GM12874 (cell line): ENCODE measurements at regions not wholly inside any gene's neighbourhood (a gene's known extent, or its start where the extent isn't known, plus 50 kb on each side); places are given as distances from the start of the nearest gene placed in this dataset.

Source experiments
- TF ChIP-seq, protein P1 (sequence below): IDR thresholded peaks from 2 replicates; pipeline ENCODE4 v1.5.1; 2011; ENCODE audit warnings: low read depth, mild to moderate bottlenecking, control low read depth, low read length, moderate library complexity; ENCODE audit not compliant: insufficient read depth

DNA sequence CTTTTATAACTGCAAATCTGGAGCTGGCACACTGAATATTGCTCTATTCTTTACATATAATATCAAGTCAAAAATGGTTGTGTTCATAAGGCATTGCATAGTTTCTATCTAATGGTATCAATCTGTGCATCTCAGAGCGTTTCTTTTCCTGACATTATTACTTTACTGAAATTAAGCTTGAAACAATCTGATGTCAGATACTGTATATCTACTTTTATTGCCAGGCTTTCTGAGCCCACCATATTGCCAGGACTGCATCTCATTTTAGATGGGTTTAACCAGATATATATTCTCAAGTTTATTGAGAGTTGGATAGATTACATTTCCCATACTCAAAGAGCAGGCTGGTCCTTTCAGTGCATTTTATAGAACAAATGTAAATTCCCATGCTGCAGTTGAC lies 122.7 kb upstream of the MEIS2 start:
- TF ChIP-seq, protein P1, sequence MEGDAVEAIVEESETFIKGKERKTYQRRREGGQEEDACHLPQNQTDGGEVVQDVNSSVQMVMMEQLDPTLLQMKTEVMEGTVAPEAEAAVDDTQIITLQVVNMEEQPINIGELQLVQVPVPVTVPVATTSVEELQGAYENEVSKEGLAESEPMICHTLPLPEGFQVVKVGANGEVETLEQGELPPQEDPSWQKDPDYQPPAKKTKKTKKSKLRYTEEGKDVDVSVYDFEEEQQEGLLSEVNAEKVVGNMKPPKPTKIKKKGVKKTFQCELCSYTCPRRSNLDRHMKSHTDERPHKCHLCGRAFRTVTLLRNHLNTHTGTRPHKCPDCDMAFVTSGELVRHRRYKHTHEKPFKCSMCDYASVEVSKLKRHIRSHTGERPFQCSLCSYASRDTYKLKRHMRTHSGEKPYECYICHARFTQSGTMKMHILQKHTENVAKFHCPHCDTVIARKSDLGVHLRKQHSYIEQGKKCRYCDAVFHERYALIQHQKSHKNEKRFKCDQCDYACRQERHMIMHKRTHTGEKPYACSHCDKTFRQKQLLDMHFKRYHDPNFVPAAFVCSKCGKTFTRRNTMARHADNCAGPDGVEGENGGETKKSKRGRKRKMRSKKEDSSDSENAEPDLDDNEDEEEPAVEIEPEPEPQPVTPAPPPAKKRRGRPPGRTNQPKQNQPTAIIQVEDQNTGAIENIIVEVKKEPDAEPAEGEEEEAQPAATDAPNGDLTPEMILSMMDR: no peak

GRCh38 chr15:37229855-37230619 lies 129.7 kb upstream of the MEIS2 start:
- TF ChIP-seq, protein P1: no peak

DNA sequence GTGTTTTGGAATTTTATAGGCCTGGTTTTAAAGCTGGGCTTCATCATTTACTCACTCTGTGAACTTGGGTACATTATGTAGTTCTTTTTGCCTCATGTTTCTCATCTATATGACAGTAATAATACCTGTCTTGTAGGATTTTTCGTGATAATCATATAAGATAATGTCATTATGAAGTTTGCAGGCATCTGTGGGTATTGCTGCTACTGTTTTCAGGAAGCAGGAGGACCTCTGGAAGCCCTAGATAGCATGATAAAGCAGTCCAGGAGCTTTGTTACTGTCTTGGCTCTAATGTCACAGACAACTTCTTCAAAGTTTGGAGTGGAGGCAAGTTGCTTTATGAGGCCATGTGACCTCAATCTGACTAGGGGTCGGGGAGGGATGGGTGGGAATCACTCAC lies 145.0 kb upstream of the MEIS2 start:
- TF ChIP-seq, protein P1: no peak

DNA sequence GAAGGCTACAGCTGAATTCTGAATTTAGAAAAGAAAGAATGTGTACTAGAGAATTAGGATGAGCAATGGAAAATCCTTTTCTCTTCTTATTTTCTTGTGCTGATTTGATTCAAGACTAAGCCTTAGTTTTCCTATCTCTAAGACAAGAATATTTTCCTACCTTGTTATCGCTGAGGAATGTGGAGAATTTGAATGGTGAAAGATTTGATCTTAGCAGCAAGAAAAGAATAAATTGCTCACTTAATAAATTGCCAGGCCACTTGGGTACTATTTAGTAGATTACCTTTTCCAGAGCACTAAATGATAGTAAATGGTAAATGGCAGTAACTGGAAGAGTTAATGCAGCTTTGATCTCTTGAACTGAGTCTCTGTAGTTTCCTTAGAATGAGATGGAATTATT lies 145.7 kb upstream of the MEIS2 start:
- TF ChIP-seq, protein P1: no peak

DNA sequence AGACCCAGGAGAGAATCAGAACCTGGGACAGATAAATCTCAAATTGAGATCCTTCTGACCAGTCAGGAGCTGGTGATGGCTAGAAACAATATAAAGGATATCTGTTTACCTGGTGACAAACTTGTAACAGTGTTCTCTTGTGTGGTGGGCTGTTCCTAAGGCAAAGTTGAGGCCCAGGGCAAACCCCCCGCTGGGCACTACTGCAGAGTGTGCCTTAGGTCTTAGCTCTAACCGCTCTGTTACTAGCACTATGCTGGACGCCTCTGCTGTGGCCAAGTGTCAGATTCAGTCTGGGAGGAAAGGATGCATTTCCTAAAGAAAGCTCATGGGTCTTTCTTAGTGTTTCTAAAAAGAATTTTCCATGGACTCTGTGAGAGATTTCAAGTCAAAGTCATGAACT lies 146.5 kb upstream of the MEIS2 start:
- TF ChIP-seq, protein P1: no peak

DNA sequence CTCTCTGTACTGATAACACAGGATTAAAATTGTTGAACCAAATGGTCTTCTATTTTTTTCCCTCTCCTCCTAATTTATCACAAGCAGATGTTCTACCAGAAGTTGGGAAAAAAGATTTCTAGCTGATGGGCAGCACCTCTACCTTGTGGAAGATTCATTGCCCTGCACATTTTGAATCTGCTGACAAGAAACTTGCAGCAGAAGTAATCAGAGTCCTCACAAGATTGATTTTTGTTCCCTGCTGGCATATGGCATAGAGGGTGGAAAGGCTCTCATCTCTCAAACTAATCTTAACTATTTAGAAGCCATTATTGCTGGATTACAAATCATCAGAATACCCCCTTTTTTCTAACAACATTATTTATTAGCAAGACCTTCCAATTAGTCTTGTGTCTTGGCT lies 148.9 kb upstream of the MEIS2 start:
- TF ChIP-seq, protein P1: no peak

DNA sequence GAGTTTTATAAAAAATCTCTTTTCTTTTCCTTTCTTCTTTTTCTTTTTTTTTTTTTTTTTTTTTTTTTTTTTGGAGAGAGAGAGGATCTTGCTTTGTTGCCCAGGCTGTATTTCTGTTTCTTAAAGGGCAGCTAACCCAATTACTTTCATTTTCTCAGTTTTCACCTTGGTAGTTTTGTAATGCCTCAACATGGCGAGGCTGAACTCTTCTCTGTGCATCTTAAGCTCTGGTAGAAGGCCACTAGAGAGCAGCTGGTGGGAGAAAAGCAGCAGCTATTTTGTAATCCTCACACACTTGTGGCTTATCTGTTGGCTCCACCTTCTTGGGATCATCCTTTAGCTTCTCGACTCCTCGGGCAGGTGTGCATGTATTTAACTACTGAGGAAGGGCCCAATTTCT lies 152.2 kb upstream of the MEIS2 start:
- TF ChIP-seq, protein P1: no peak
